DMS53 (cell line): ENCODE measurements at regions not wholly inside any gene's neighbourhood (a gene's known extent, or its start where the extent isn't known, plus 50 kb on each side); places are given as distances from the start of the nearest gene placed in this dataset.

Experiments
- DNase-seq: peaks from one replicate; lab custom pipeline; 2025; lab: John Stamatoyannopoulos, UW

GRCh38 chr7:130966246-130967009 lies 232.4 kb upstream of the KLF14 start:
- DNase-seq: no peak

- DNase-seq: no peak
Observed at GRCh38 chr7:130970196-130970595, 236.2 kb upstream of the KLF14 start.

DNA sequence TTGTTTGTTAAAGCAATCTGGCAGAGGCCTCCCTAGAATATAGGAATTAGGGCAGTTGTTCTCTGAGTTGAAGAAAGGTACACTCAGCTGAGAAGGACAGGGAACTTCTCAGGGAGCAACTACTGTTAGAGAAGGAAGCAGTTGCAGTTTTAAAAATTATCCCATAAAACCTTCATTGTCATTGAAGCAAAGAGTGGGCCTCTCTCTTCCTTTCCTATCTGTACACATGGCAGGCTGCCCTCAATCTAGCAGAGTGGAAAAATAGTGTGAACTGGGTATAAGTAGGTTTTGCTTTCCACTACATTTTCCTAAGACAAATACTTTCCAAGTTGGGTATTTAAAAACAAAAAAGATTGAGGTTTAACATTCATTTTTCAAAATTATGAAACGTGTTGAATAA lies 236.7 kb upstream of the KLF14 start:
- DNase-seq: no peak

DNA sequence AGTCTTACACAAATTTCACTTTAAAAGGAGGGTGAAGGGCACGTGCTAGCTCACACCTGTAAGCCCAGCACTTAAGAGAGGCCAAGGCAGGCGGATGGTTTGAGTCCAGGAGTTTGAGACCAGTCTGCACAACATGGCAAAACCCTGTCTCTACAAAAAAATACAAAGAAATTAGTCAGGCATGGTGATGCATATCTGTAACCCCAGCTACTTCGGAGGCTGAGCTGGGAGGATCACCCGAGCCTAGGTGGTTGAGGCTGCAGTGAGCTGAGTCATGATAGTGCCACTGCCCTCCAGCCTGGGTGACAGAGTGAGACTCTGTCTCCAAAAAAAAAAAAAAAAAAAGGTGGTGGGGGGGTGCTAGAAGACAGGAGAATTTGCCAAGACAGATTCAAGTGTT lies 237.3 kb upstream of the KLF14 start:
- no peak for DNase-seq

DNA sequence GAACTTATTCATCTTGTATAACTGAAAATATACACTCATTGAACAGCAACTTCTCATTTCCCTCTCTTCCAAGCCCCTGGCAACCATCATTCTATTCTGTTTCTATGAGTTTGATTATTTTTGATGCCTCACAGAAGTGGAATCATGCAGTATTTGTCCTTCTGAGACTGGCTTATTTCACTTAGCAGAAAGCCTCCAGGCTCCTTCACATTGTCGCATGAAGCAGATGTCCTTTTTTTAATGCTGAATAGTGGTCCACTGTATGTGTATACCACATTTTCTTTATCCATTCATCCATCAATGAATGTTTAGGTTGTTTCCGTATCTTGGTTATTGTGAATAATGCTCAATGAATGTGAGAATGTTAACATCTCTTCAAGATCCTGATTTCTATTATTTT lies 238.2 kb upstream of the KLF14 start:
- DNase-seq: no peak

GRCh38 chr7:130973637-130974036 lies 239.6 kb upstream of the KLF14 start:
- no peak for DNase-seq

- no peak for DNase-seq
Observed at GRCh38 chr7:130974169-130974568, 240.2 kb upstream of the KLF14 start.

GRCh38 chr7:130974794-130975193 lies 240.8 kb upstream of the KLF14 start:
- DNase-seq: peak; percentile 14

DNA sequence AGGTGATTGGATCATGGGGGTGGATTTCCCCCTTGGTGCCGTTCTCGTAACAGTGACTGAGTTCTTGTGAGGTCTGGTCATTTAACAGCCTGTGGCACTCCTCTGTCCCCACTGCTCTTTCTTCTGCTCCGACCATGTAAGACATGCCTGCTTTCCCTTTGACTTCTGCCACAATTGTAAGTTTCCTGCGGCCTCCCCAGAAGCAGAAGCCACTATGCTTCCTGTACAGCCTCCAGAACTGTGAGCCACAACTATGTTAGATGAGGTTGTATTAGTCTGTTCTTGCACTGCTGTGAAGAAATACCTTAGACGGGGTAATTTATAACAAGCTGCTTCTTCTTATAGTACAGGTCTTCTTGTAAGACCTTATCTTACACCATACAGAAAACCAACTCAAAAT lies 241.7 kb upstream of the KLF14 start:
- DNase-seq: no peak

GRCh38 chr7:130982160-130982638 lies 248.2 kb upstream of the KLF14 start:
- DNase-seq: peak; percentile 77

DNA sequence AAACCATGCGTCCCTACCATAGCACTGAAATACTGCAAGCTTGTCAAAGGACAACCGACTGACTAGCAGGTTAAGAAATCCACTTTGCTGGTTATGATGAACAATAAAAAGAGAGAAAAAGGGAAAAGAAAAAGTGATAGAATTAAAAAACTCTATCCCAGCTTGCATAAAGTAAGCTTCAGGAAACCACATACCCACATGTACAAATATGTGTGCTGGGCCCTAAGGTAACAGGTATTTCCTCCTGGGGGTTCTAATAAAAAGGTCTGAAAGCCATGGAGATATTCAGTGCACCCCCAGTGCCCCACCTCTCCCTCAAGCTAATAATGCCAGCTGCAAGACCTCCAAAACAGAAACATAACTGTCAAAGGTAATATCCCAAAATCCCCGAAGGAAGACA lies 248.6 kb upstream of the KLF14 start:
- DNase-seq: no peak

GRCh38 chr7:130985361-130985760 lies 251.4 kb upstream of the KLF14 start:
- DNase-seq: no peak

DNA sequence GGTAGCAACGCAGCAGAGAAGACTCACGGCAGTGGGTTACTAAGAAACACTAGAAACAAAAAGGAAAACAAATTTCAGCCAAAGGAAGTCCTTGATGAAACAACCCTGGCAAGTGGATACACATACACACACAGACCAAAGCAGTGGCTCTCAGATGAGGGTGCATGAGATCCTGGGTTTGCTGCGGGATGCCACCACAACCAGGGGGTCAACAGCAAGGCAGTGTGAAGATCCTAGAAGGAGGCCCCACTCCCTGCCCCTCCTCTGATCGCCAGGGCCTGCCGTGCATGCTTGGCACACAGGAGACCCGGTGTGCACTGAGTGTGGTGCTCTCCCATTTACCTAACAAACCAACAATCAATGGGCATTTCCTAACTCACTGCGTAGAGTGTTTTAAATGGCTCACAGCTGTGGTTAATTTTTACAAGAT lies 252.3 kb upstream of the KLF14 start:
- DNase-seq: no peak

DNA sequence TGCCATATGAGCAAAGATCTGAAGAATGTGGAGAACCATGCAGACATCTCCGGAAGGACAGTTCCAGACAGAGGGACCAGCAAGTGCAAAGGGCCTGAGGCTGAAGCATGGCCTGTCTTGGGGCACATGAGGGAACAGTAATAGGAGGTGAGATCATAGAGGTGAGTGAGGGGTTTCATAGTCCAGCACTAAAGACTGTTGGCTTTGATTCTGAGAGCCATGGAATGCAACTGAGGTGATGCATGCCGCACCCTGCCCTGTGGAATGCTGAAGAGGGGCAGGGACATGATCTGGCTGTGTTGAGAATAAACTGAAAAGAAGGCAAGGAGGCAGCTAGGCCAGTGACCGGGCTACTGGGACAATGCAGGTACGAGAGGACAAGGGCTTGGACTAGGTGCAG lies 253.1 kb upstream of the KLF14 start:
- no peak for DNase-seq

GRCh38 chr7:130988443-130988842 lies 254.4 kb upstream of the KLF14 start:
- DNase-seq: peak; percentile 38

DNA sequence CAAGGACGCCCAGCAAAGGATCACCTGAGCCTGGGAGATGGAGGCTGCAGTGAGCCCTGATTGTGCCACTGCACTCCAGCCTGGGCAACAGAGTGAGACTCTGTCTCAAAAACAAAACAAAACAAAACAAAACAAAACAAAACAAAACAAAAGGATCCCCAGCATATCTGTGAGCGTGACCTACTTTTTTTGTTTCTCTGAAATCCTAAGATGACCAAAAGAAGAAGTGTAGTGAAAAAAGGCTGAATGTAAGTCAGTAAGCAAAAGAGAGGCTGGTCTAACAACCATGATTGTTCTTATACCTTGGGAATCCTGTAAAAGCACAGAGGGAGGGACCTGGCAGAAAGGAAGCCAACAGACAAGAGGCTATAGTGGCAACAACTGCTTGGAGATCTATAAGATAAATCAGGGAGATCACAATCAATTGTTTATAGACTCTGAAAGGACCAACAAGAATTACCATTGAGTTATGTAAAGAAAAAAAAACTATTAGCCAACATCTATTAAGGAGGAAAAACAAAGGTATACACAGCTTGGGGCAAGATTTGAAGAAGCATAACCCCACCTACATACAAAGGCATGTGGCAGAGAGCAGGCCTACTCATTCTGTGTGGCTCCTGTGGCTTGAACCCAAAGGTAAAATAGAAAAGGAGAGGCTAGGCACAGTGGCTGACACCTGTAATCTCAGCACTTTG lies 255.2 kb upstream of the KLF14 start:
- no peak for DNase-seq

- DNase-seq: no peak
Observed at GRCh38 chr7:130990178-130990832, 256.3 kb upstream of the KLF14 start.

- DNase-seq: no peak
Observed at GRCh38 chr7:130993671-130994365, 259.8 kb upstream of the KLF14 start.

DNA sequence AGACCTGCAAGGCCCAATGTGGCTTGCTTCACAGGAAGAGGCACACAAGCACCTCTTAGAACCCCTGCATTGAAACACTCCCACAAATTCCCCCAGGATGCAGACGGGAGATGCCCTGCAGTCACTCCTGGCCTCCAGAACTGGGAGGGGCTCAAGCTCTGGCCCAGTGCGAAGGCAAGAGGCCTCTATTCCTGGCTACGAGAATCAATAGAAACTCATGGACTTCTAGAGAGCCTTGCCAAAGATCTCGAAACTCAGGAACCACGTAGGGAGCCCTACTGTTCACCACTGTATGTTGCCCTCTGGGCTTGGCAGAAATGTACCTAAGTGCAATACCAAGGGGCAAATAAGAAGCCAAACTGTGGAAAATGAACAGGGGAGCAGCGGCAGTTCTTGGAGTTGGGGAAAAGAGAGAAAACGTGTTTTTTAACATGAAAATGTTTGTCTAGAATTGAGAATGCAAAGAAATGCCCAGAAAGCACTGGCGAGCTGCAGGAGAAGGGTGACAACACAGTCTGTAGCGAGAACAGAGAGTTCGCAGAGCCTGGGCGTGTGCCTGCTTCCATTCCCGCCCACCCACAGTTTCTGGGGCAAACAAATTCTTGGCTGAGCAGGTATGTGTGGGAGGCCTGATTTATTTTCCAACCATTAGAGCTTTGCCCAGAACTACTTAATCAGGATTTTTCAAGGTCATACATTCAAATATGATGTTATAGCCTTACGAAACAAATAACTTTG lies 260.5 kb upstream of the KLF14 start:
- DNase-seq: no peak

- no peak for DNase-seq
Observed at GRCh38 chr7:130995252-130996081, 261.5 kb upstream of the KLF14 start.
